Erythroblast (primary cell): ENCODE measurements at regions not wholly inside any gene's neighbourhood (a gene's known extent, or its start where the extent isn't known, plus 50 kb on each side); places are given as distances from the start of the nearest gene placed in this dataset.

Experiments
- DNase-seq, 2 experiments: peaks; one replicate each; lab custom pipeline; 2025; lab: John Stamatoyannopoulos, UW
- GATA1 ChIP-seq: IDR thresholded peaks from 2 replicates; pipeline ENCODE4 v1.6.1; 2011; ENCODE audit warnings: low read depth, mild to moderate bottlenecking, control low read depth, low read length, moderate library complexity
- POLR2A ChIP-seq: IDR thresholded peaks from 2 replicates; pipeline ENCODE4 v1.6.1; 2011; ENCODE audit warnings: mild to moderate bottlenecking, low read length

- TF ChIP-seq POLR2A, result no peak
- no peak for TF ChIP-seq GATA1
- DNase-seq, result no peak
These were observed 338.0 kb upstream of the CNTNAP5 start for GRCh38 chr2:123687064-123687463.

GRCh38 chr2:123688231-123688940 is 336.7 kb upstream of the CNTNAP5 start:
- DNase-seq, result peak in 1 of 2 experiments; percentile 28
- TF ChIP-seq GATA1 (no peak), POLR2A (no peak)

- TF ChIP-seq POLR2A, result no peak
- no peak for TF ChIP-seq GATA1
- no peak for DNase-seq
These were observed 333.0 kb upstream of the CNTNAP5 start for GRCh38 chr2:123692121-123692520.

- no peak for DNase-seq
These were observed 331.3 kb upstream of the CNTNAP5 start for GRCh38 chr2:123693836-123694235.

GRCh38 chr2:123695426-123695825 is 329.7 kb upstream of the CNTNAP5 start:
- TF ChIP-seq GATA1 (no peak), POLR2A (no peak)
- DNase-seq, result peak in 1 of 2 experiments; percentile 2

More at GRCh38 chr2:123693836-123694235, 331.3 kb upstream of the CNTNAP5 start:
- TF ChIP-seq GATA1 (no peak), POLR2A (no peak)

- DNase-seq, result no peak
- TF ChIP-seq POLR2A (no peak), GATA1 (no peak)
These were observed 329.1 kb upstream of the CNTNAP5 start for GRCh38 chr2:123696021-123696420.

- no peak for TF ChIP-seq POLR2A
- no peak for TF ChIP-seq GATA1
- peak; percentile 51 to 77 for DNase-seq
These were observed 328.2 kb upstream of the CNTNAP5 start for GRCh38 chr2:123696799-123697410.

GRCh38 chr2:123715467-123715982 is 309.6 kb upstream of the CNTNAP5 start:
- no peak for DNase-seq
- TF ChIP-seq POLR2A (no peak), GATA1 (no peak)

- TF ChIP-seq GATA1 (no peak), POLR2A (no peak)
- DNase-seq, result no peak
These were observed 307.3 kb upstream of the CNTNAP5 start for GRCh38 chr2:123717636-123718334.

- TF ChIP-seq GATA1, result no peak
- TF ChIP-seq POLR2A, result no peak
- no peak for DNase-seq
These were observed 304.3 kb upstream of the CNTNAP5 start for GRCh38 chr2:123720760-123721159.

- DNase-seq, result peak; percentile 1 to 6
- TF ChIP-seq GATA1 (no peak), POLR2A (no peak)
These were observed 301.4 kb upstream of the CNTNAP5 start for GRCh38 chr2:123723706-123724105.

GRCh38 chr2:123732563-123732962 is 292.5 kb upstream of the CNTNAP5 start:
- no peak for DNase-seq
- TF ChIP-seq GATA1, result no peak
- no peak for TF ChIP-seq POLR2A

- no peak for DNase-seq
- TF ChIP-seq GATA1 (no peak), POLR2A (no peak)
These were observed 287.7 kb upstream of the CNTNAP5 start for GRCh38 chr2:123737371-123737770.

- TF ChIP-seq POLR2A, result no peak
- TF ChIP-seq GATA1, result no peak
- DNase-seq, result no peak
These were observed 286.4 kb upstream of the CNTNAP5 start for GRCh38 chr2:123738643-123739042.
